ENCODE measurements at regions not wholly inside any gene's neighbourhood (a gene's known extent, or its start where the extent isn't known, plus 50 kb on each side); places are given as distances from the start of the nearest gene placed in this dataset.

DNA sequence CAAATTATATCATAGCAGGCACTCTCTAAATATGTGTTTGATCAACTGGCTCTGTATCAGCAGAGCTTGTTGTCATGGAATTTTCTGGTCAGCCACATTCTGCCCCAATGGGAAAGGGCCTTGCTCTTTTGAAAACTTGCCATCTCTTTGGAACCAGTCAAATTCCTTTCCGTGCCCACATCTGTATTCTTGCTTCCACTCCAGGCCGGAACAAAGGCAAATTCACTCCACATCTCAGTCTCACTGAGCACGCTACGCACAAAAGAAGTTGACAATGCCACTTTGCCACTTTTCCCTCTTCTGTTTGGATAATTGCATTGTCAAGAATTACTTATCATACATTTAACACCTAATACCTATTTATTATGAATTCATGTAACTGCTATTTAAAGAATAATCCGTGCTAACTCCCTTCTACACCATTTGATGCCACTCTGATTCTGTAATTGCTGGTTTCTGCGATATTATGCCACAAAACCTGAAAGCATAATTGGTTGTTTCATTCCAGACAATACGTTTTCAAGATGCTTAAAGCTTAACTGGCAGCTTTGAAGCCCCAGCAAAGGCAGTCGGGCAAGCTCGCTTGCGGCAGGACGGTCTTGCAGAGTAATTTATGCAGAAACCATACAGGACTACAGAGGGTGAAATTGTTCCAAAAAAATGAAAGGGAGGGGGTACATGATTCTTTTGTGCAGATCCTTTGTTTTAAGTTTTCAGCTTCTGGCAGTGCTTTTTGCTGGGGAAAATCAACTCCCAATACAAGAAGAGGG, 277.7 kb downstream of the MSX2 start:
- TF ChIP-seq, protein P1, sequence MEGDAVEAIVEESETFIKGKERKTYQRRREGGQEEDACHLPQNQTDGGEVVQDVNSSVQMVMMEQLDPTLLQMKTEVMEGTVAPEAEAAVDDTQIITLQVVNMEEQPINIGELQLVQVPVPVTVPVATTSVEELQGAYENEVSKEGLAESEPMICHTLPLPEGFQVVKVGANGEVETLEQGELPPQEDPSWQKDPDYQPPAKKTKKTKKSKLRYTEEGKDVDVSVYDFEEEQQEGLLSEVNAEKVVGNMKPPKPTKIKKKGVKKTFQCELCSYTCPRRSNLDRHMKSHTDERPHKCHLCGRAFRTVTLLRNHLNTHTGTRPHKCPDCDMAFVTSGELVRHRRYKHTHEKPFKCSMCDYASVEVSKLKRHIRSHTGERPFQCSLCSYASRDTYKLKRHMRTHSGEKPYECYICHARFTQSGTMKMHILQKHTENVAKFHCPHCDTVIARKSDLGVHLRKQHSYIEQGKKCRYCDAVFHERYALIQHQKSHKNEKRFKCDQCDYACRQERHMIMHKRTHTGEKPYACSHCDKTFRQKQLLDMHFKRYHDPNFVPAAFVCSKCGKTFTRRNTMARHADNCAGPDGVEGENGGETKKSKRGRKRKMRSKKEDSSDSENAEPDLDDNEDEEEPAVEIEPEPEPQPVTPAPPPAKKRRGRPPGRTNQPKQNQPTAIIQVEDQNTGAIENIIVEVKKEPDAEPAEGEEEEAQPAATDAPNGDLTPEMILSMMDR (conservative IDR thresholded peaks at IDR 0.05; ENCODE audit: low read length), result no peak
- TF ChIP-seq EZH2phosphoT487 (IDR thresholded peaks at IDR 0.05; ENCODE audit: borderline replicate concordance, low read depth, low read length), result no peak
- H3K36me3 ChIP-seq (ENCODE audit: insufficient read depth, low read length), result no peaks in the 10 kb centered on the region
- H3K9me3 ChIP-seq (ENCODE audit: low read length), result no peaks in the 10 kb centered on the region
- H3K9me2 ChIP-seq (ENCODE audit: insufficient read depth, low read length), result no peaks in the 10 kb centered on the region
- CTCF ChIA-PET (ENCODE audit: unreplicated experiment), result no interaction called here
- no peaks in the 10 kb centered on the region for H3K4me1 ChIP-seq (ENCODE audit: insufficient read depth, low read length, poor library complexity, severe bottlenecking)
- POLR2A ChIA-PET, result no interaction called here
- no peaks in the 10 kb centered on the region for H3K79me2 ChIP-seq (ENCODE audit: insufficient read depth, low read depth, low read length)
- H3K4me2 ChIP-seq (ENCODE audit: low read length), result no peak overlapping the region
- no peaks in the 10 kb centered on the region for H4K20me1 ChIP-seq (ENCODE audit: insufficient read depth, low read length)
- H3K27ac ChIP-seq (ENCODE audit: low read depth, low read length, poor library complexity, severe bottlenecking), result no peak overlapping the region
- intact Hi-C loops (cut with micrococcal nuclease; ENCODE audit: unreplicated experiment), result no loop called here
- no peak for DNase-seq (ENCODE audit: low spot score)
- BruUV-seq (replicated peaks), result no TSS peak
- H3K4me3 ChIP-seq (ENCODE audit: low read depth, low read length, poor library complexity, severe bottlenecking), result no peak overlapping the region
- H2AFZ ChIP-seq (ENCODE audit: low read length), result no peak overlapping the region

DNA sequence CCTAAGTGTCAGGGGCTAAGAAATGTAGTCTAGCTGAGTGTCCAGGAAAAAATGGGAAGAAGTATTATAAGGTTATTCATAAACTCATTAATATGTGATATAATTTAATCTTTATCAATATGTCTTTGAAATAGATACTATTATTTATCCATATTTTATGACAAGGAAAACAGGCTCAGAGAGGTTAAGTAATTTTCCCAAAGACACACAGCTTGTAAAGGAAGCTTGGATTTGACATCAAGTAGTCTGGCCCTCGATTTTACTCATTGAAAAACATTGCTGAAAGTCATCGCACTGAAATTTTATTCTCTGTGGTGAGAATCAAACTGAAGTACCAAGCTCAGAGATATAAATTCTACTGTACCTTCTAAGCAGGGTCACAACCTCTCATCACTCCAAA, 276.9 kb downstream of the MSX2 start:
- Histone ChIP-seq H3K9me2 (ENCODE audit: insufficient read depth, low read length) (no peaks in the 10 kb centered on the region), H2AFZ (ENCODE audit: low read length) (no peak overlapping the region), H3K27ac (ENCODE audit: low read depth, low read length, poor library complexity, severe bottlenecking) (no peak overlapping the region), H3K4me1 (ENCODE audit: insufficient read depth, low read length, poor library complexity, severe bottlenecking) (no peaks in the 10 kb centered on the region), H3K36me3 (ENCODE audit: insufficient read depth, low read length) (no peaks in the 10 kb centered on the region), H3K4me2 (ENCODE audit: low read length) (no peak overlapping the region), H3K4me3 (ENCODE audit: low read depth, low read length, poor library complexity, severe bottlenecking) (no peak overlapping the region), H4K20me1 (ENCODE audit: insufficient read depth, low read length) (no peaks in the 10 kb centered on the region), H3K9me3 (ENCODE audit: low read length) (no peaks in the 10 kb centered on the region), H3K79me2 (ENCODE audit: insufficient read depth, low read depth, low read length) (no peaks in the 10 kb centered on the region)
- intact Hi-C loops (cut with micrococcal nuclease; ENCODE audit: unreplicated experiment), result no loop called here
- ChIA-PET CTCF (ENCODE audit: unreplicated experiment) (no interaction called here), POLR2A (no interaction called here)
- BruUV-seq (replicated peaks), result no TSS peak
- TF ChIP-seq EZH2phosphoT487 (IDR thresholded peaks at IDR 0.05; ENCODE audit: borderline replicate concordance, low read depth, low read length), result no peak
- TF ChIP-seq, protein P1 (conservative IDR thresholded peaks at IDR 0.05; ENCODE audit: low read length), result no peak
- DNase-seq (ENCODE audit: low spot score), result no peak

DNA sequence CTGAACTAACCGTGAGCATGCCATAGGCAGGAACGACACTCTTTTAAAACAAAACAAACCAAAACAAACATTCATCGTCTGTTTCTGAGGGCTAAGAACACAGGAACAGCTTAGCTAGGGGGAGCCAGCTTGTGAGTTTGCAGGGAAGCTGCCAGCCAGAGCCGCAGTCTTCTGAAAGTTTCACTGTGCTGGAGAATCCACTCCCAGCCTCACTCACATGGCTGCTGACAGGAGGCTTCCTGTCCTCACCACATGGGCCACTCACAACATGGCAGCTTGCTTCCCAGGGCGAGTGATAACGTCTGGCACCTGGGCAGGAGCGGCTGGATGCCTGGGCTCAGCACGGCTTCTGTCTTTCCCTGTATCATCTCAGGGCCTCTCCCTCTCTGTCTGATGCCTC, 275.2 kb downstream of the MSX2 start:
- H3K9me2 ChIP-seq (ENCODE audit: insufficient read depth, low read length), result no peaks in the 10 kb centered on the region
- H3K4me3 ChIP-seq (ENCODE audit: low read depth, low read length, poor library complexity, severe bottlenecking), result no peak overlapping the region
- H3K4me1 ChIP-seq (ENCODE audit: insufficient read depth, low read length, poor library complexity, severe bottlenecking), result no peaks in the 10 kb centered on the region
- BruUV-seq (replicated peaks), result no TSS peak
- H3K79me2 ChIP-seq (ENCODE audit: insufficient read depth, low read depth, low read length), result no peaks in the 10 kb centered on the region
- H3K36me3 ChIP-seq (ENCODE audit: insufficient read depth, low read length), result no peaks in the 10 kb centered on the region
- H4K20me1 ChIP-seq (ENCODE audit: insufficient read depth, low read length), result no peaks in the 10 kb centered on the region
- no peak overlapping the region for H3K4me2 ChIP-seq (ENCODE audit: low read length)
- POLR2A ChIA-PET, result interaction anchor here (0.5 kb wide), 1 partner anchor 946 kb away, joined by 3 read pairs; no protein-coding TSS in a partner anchor
- CTCF ChIA-PET (ENCODE audit: unreplicated experiment), result no interaction called here
- no peak overlapping the region for H2AFZ ChIP-seq (ENCODE audit: low read length)
- intact Hi-C loops (cut with micrococcal nuclease; ENCODE audit: unreplicated experiment), result no loop called here
- H3K9me3 ChIP-seq (ENCODE audit: low read length), result no peaks in the 10 kb centered on the region
- DNase-seq (ENCODE audit: low spot score), result no peak
- H3K27ac ChIP-seq (ENCODE audit: low read depth, low read length, poor library complexity, severe bottlenecking), result no peak overlapping the region
- TF ChIP-seq, protein P1 (conservative IDR thresholded peaks at IDR 0.05; ENCODE audit: low read length), result no peak
- TF ChIP-seq EZH2phosphoT487 (IDR thresholded peaks at IDR 0.05; ENCODE audit: borderline replicate concordance, low read depth, low read length), result no peak
